Stomach (tissue), 8 donors: ENCODE measurements at regions not wholly inside any gene's neighbourhood (a gene's known extent, or its start where the extent isn't known, plus 50 kb on each side); places are given as distances from the start of the nearest gene placed in this dataset.
"Not testable (repeated sequence)": the region's sequence is repeated elsewhere in the genome, so short reads cannot be mapped to it uniquely, and the experiment has no call there.

Experiments used
- DNase-seq, 2 donors: peaks; one replicate each; pipeline versions ENCODE4 v3.0.0 to v3.0.0-alpha.2; 2013 to 2019
- H3K27ac ChIP-seq, 5 donors: fragments of 200-600 bp in 4 of 5; sonication (generic) in 4 of 5; one replicate each; pipeline ENCODE4 v1.5.1; 2013 to 2019; ENCODE audit warnings: mild to moderate bottlenecking in 1 of 5, moderate library complexity in 1 of 5
- H3K27me3 ChIP-seq, 3 donors: fragments of 200-600 bp; sonication (generic); one replicate each; pipeline ENCODE4 v1.5.1; 2017 to 2019; ENCODE audit warnings: mixed run types in 1 of 3
- H3K36me3 ChIP-seq, 4 donors: fragments of 200-600 bp; sonication (generic); 1 replicate in 3 of 4; 2 replicates in 1 of 4; pipeline ENCODE4 v1.5.1; 2016 to 2019
- H3K4me1 ChIP-seq, 4 donors: fragments of 200-600 bp; sonication (generic); one replicate each; pipeline ENCODE4 v1.5.1; 2016 to 2019
- H3K4me3 ChIP-seq, 4 donors: fragments of 200-600 bp; sonication (generic) in 3 of 4; one replicate each; pipeline ENCODE4 v1.5.1; 2016 to 2019; ENCODE audit warnings: mild to moderate bottlenecking in 1 of 4
- H3K9me3 ChIP-seq, 4 donors: fragments of 200-600 bp; sonication (generic); one replicate each; pipeline ENCODE4 v1.5.1; 2016 to 2019
- CTCF ChIP-seq, 7 experiments: fragments of 450-650 bp in 4 of 7; fragments of 200-600 bp in 3 of 7; sonication (generic) in 3 of 7; IDR thresholded peaks; one replicate each; pipeline ENCODE4 v1.5.1; 2016 to 2019; ENCODE audit warnings: antibody characterized with exemption in 7 of 7, control low read depth in 2 of 7, mild to moderate bottlenecking in 1 of 7
- EP300 ChIP-seq: sonication (generic); formaldehyde crosslinking; IDR thresholded peaks from one replicate; pipeline ENCODE4 v1.6.1; 2017; ENCODE audit warnings: antibody characterized with exemption
- POLR2A ChIP-seq, 4 donors: fragments of 450-650 bp; IDR thresholded peaks; one replicate each; pipeline ENCODE4 v1.6.1; 2016; ENCODE audit warnings: antibody characterized with exemption in 4 of 4, control low read depth in 2 of 4, mild to moderate bottlenecking in 1 of 4, moderate library complexity in 1 of 4
- POLR2AphosphoS5 ChIP-seq, 3 donors: sonication (generic); formaldehyde crosslinking; IDR thresholded peaks; one replicate each; pipeline ENCODE4 v1.6.1; 2016; ENCODE audit warnings: antibody characterized with exemption in 3 of 3
- WGBS, 5 donors: extraction: QIAGEN DNeasy Blood & Tissue Kit in 3 of 5; methylation state at CpG; one replicate each; pipeline versions ENCODE4 v1.1.5 to v1.1.7; 2013 to 2018; 5-methylcytosine and 5-hydroxymethylcytosine counted together
- intact Hi-C: fragments of 100-400 bp; cut with DNase I; formaldehyde crosslinking; loops from one replicate; pipeline ENCODE4 v1.15.1; 2023; ENCODE audit warnings: low total_unique reads
- donor health status: healthy with polysubstance abuse.
- donor health status: Bipolar disorder and iron deficiency.
- donor health status: healthy.

GRCh38 chr14:37865719-37866549 is 270.5 kb downstream of the TTC6 start:
- H3K4me3 ChIP-seq, result no peak overlapping the region

GRCh38 chr14:37869633-37870032 is 274.2 kb downstream of the TTC6 start:
- no peak for DNase-seq
- intact Hi-C loops, result loop anchor here (10.0 kb wide), 1 partner anchor 635 kb away; no protein-coding TSS in a partner anchor
- Histone ChIP-seq H3K36me3 (no peaks in the 10 kb centered on the region), H3K4me1 (peaks cover 0 to 27% (median 9%) of the 10 kb centered on the region in 4 donors), H3K9me3 (no peaks in the 10 kb centered on the region), H3K27ac (no peak overlapping the region), H3K4me3 (no peak overlapping the region), H3K27me3 (no peaks in the 10 kb centered on the region)
- 65 to 78% (median 71%) methylated on average over 2 of the region's 2 CpGs for WGBS, 5 donors
- TF ChIP-seq EP300 (no peak), POLR2A (IDR thresholded peaks at IDR 0.05) (no peak), POLR2AphosphoS5 (IDR thresholded peaks at IDR 0.05) (no peak), CTCF (IDR thresholded peaks at IDR 0.05) (no peak)

More at GRCh38 chr14:37865719-37866549, 270.5 kb downstream of the TTC6 start:
- no peak for TF ChIP-seq POLR2AphosphoS5 (IDR thresholded peaks at IDR 0.05)
- no peak for TF ChIP-seq CTCF (IDR thresholded peaks at IDR 0.05)
- DNase-seq, result no peak
- intact Hi-C loops, result no loop called here
- H3K36me3 ChIP-seq, result no peaks in the 10 kb centered on the region
- peaks cover 0 to 25% (median 10%) of the 10 kb centered on the region in 4 donors for H3K4me1 ChIP-seq
- WGBS, 5 donors, result 70 to 84% (median 79%) methylated on average over 4 of the region's 4 CpGs
- no peaks in the 10 kb centered on the region for H3K27me3 ChIP-seq
- no peaks in the 10 kb centered on the region for H3K9me3 ChIP-seq
- no peak overlapping the region for H3K27ac ChIP-seq

DNA sequence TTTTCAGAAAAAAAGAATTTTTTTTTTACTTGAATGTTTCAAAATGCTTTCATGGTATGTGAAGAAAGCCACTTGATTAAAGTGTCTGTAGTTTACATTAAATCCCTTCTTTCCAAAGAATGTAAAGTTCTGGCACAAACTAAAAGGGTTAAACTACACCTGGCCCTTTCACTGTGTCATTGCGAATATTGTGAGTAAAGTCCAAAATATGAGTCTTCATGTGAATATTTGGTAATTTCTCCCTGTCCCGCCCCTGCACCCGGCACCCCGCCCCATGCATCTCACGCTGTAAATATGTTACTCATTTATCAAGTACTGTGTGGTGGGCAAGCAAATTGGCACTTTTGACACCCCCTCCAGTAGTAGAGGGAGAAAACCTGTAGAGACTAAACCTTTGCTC is 274.7 kb downstream of the TTC6 start:
- intact Hi-C loops, result loop anchor here (10.0 kb wide), 1 partner anchor 635 kb away; no protein-coding TSS in a partner anchor
- H3K4me1 ChIP-seq, result peaks cover 0 to 24% (median 11%) of the 10 kb centered on the region in 4 donors
- no peak for DNase-seq
- no peaks in the 10 kb centered on the region for H3K9me3 ChIP-seq
- no peak overlapping the region for H3K4me3 ChIP-seq
- TF ChIP-seq POLR2A (IDR thresholded peaks at IDR 0.05) (no peak), POLR2AphosphoS5 (IDR thresholded peaks at IDR 0.05) (no peak)
- H3K27ac ChIP-seq, result no peak overlapping the region
- H3K27me3 ChIP-seq, result no peaks in the 10 kb centered on the region
- no peaks in the 10 kb centered on the region for H3K36me3 ChIP-seq
- WGBS, 5 donors, result 75 to 92% (median 89%) methylated on average over 5 of the region's 5 CpGs

- DNase-seq, result peak in 1 of 2 donors; percentile 9
- H3K4me3 ChIP-seq, result no peak overlapping the region
- TF ChIP-seq POLR2A (IDR thresholded peaks at IDR 0.05) (no peak), EP300 (no peak), CTCF (IDR thresholded peaks at IDR 0.05) (no peak), POLR2AphosphoS5 (IDR thresholded peaks at IDR 0.05) (no peak)
- WGBS, 5 donors, result 38 to 48% (median 41%) methylated on average over 11 of the region's 11 CpGs
- H3K4me1 ChIP-seq, result peaks cover 0 to 18% (median 8%) of the 10 kb centered on the region in 4 donors
- no peaks in the 10 kb centered on the region for H3K36me3 ChIP-seq
- no peaks in the 10 kb centered on the region for H3K9me3 ChIP-seq
- no peaks in the 10 kb centered on the region for H3K27me3 ChIP-seq
- intact Hi-C loops, result loop anchor here (10.0 kb wide), 1 partner anchor 636 kb away; no protein-coding TSS in a partner anchor
- no peak overlapping the region for H3K27ac ChIP-seq
Observed at GRCh38 chr14:37870632-37871346, 275.4 kb downstream of the TTC6 start.

- DNase-seq, H3K9me3 ChIP-seq, H3K4me3 ChIP-seq, H3K27ac ChIP-seq, H3K36me3 ChIP-seq, H3K27me3 ChIP-seq: not testable (repeated sequence)
- peaks cover 0 to 15% (median 6%) of the 10 kb centered on the region in 4 donors for H3K4me1 ChIP-seq
- intact Hi-C loops, result loop anchor here (10.0 kb wide), 1 partner anchor 639 kb away; no protein-coding TSS in a partner anchor
- WGBS, 5 donors, result 82 to 92% (median 83%) methylated on average over 10 of the region's 10 CpGs
Observed at GRCh38 chr14:37874065-37874428, 278.6 kb downstream of the TTC6 start.
